Mesendoderm (in vitro differentiated cells): ENCODE measurements at regions not wholly inside any gene's neighbourhood (a gene's known extent, or its start where the extent isn't known, plus 50 kb on each side); places are given as distances from the start of the nearest gene placed in this dataset.
"Not testable (repeated sequence)": the region's sequence is repeated elsewhere in the genome, so short reads cannot be mapped to it uniquely, and the experiment has no call there.

Source experiments
- DNase-seq: peaks from one replicate; pipeline ENCODE4 v3.0.0; 2013
- H2AK5ac ChIP-seq: 2 replicates; pipeline ENCODE4 v1.6.1; 2013; ENCODE audit warnings: low read length, inconsistent platforms
- H2BK120ac ChIP-seq: 2 replicates; pipeline ENCODE4 v1.6.1; 2013; ENCODE audit warnings: low read depth, mild to moderate bottlenecking, low read length, moderate library complexity, mixed read lengths
- H2BK15ac ChIP-seq: replicated peaks from 2 replicates; pipeline ENCODE4 v1.6.1; 2013; ENCODE audit warnings: low read depth, mild to moderate bottlenecking, moderate library complexity
- H2BK5ac ChIP-seq: 2 replicates; pipeline ENCODE4 v1.6.1; 2013; ENCODE audit warnings: low read length, inconsistent platforms
- H3K18ac ChIP-seq: 2 replicates; pipeline ENCODE4 v1.6.1; 2013; ENCODE audit warnings: mild to moderate bottlenecking, low read length, mixed read lengths
- H3K23ac ChIP-seq: one replicate; pipeline ENCODE4 v1.6.1; 2013; ENCODE audit warnings: low read length
- H3K27ac ChIP-seq: 2 replicates; pipeline ENCODE4 v1.5.1; 2013; ENCODE audit warnings: low read depth, mild to moderate bottlenecking, inconsistent platforms, low read length, moderate library complexity
- H3K27me3 ChIP-seq: 2 replicates; pipeline ENCODE4 v1.6.1; 2013; ENCODE audit warnings: low read length, control low read depth, mild to moderate bottlenecking, inconsistent platforms; ENCODE audit not compliant: insufficient read depth, poor library complexity
- H3K36me3 ChIP-seq: 2 replicates; pipeline ENCODE4 v1.6.1; 2013; ENCODE audit warnings: low read length, inconsistent platforms; ENCODE audit not compliant: control insufficient read depth, insufficient read depth
- H3K4ac ChIP-seq: one replicate; pipeline ENCODE4 v1.6.1; 2013; ENCODE audit warnings: low read depth, mild to moderate bottlenecking, low read length, moderate library complexity
- H3K4me1 ChIP-seq: 2 replicates; pipeline ENCODE4 v1.6.1; 2013; ENCODE audit warnings: low read depth, low read length, inconsistent platforms; ENCODE audit not compliant: control insufficient read depth
- H3K4me2 ChIP-seq: 2 replicates; pipeline ENCODE4 v1.6.1; 2013; ENCODE audit warnings: low read length
- H3K4me3 ChIP-seq: 2 replicates; pipeline ENCODE4 v1.5.1; 2013; ENCODE audit warnings: mild to moderate bottlenecking, low read length
- H3K56ac ChIP-seq: one replicate; pipeline ENCODE4 v1.6.1; 2013; ENCODE audit warnings: low read length
- H3K79me1 ChIP-seq: 2 replicates; pipeline ENCODE4 v1.6.1; 2013; ENCODE audit warnings: low read length, inconsistent platforms
- H3K79me2 ChIP-seq: 2 replicates; pipeline ENCODE4 v1.6.1; 2013; ENCODE audit warnings: mild to moderate bottlenecking, low read length; ENCODE audit not compliant: control insufficient read depth, insufficient read depth
- H3K9ac ChIP-seq: 2 replicates; pipeline ENCODE4 v1.6.1; 2013; ENCODE audit warnings: low read length, inconsistent platforms
- H4K5ac ChIP-seq: one replicate; pipeline ENCODE4 v1.6.1; 2013; ENCODE audit warnings: low read length
- H4K8ac ChIP-seq: one replicate; pipeline ENCODE4 v1.6.1; 2013; ENCODE audit warnings: low read depth, mild to moderate bottlenecking, control low read depth, low read length, moderate library complexity
- WGBS: extraction: QIAGEN DNeasy Blood & Tissue Kit; methylation state at CpG from one replicate; pipeline ENCODE4 v1.1.7; 2013; ENCODE audit warnings: low lambda C conversion rate, missing lambda C conversion rate; ENCODE audit not compliant: insufficient coverage; ENCODE audit errors: extremely low coverage; 5-methylcytosine and 5-hydroxymethylcytosine counted together

GRCh38 chr16:26396511-26397235 lies 670.1 kb upstream of the C16orf82 start:
- H4K8ac ChIP-seq = no peak overlapping the region

DNA sequence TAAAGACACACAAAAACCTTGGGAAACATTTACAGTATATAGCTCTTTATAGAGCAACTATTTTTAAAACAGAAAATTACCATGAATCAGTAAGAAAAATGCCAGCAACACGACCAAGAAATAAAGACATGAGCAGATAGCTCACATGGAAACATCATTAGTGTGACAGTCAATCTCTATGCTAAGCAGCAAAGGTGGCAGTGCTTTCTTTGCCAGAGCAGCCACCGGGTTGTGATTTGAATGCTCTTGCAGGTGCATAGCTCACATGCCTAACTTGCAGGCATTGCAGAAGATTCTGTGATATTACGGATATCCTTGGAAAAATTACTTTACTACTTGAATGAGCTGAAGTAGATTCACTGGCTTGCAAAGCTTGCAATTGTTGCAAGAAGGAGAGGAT lies 652.9 kb upstream of the C16orf82 start:
- Histone ChIP-seq H3K4me2 (no peak overlapping the region), H3K36me3 (no peaks in the 10 kb centered on the region), H2BK120ac (no peak overlapping the region), H2BK15ac (no peak overlapping the region), H4K5ac (no peak overlapping the region), H3K23ac (no peak overlapping the region), H2BK5ac (no peak overlapping the region), H3K9ac (no peak overlapping the region), H3K18ac (no peak overlapping the region), H3K4me1 (no peaks in the 10 kb centered on the region), H3K4ac (no peak overlapping the region), H2AK5ac (no peak overlapping the region), H3K27me3 (no peaks in the 10 kb centered on the region), H3K79me1 (no peaks in the 10 kb centered on the region), H3K79me2 (no peaks in the 10 kb centered on the region), H3K4me3 (no peak overlapping the region), H3K56ac (no peak overlapping the region), H3K27ac (no peak overlapping the region), H4K8ac (no peak overlapping the region)
- no CpG with 5 or more reads among the region's 3 CpGs for WGBS
- DNase-seq = no peak

More at GRCh38 chr16:26396511-26397235, 670.1 kb upstream of the C16orf82 start:
- H2AK5ac ChIP-seq = no peak overlapping the region
- H3K23ac ChIP-seq = no peak overlapping the region
- no peak overlapping the region for H3K4me3 ChIP-seq
- no CpG with 5 or more reads among the region's 3 CpGs for WGBS
- H2BK15ac ChIP-seq = no peak overlapping the region
- no peak overlapping the region for H3K4ac ChIP-seq
- H3K79me1 ChIP-seq = no peaks in the 10 kb centered on the region
- H3K36me3 ChIP-seq = no peaks in the 10 kb centered on the region
- H3K56ac ChIP-seq = no peak overlapping the region
- peak; percentile 42 for DNase-seq
- no peak overlapping the region for H3K4me2 ChIP-seq
- H4K5ac ChIP-seq = no peak overlapping the region
- no peak overlapping the region for H2BK5ac ChIP-seq
- no peaks in the 10 kb centered on the region for H3K27me3 ChIP-seq
- H3K18ac ChIP-seq = no peak overlapping the region
- no peak overlapping the region for H2BK120ac ChIP-seq
- H3K79me2 ChIP-seq = no peaks in the 10 kb centered on the region
- no peak overlapping the region for H3K9ac ChIP-seq
- H3K27ac ChIP-seq = no peak overlapping the region
- no peaks in the 10 kb centered on the region for H3K4me1 ChIP-seq

GRCh38 chr16:26419458-26419857 lies 647.3 kb upstream of the C16orf82 start:
- not testable (repeated sequence) for H2BK5ac ChIP-seq, H3K9ac ChIP-seq, H2BK15ac ChIP-seq, H2BK120ac ChIP-seq, H3K27me3 ChIP-seq, H3K4me2 ChIP-seq, H3K79me2 ChIP-seq, H3K4ac ChIP-seq, H3K4me3 ChIP-seq, H4K8ac ChIP-seq, H3K18ac ChIP-seq, H3K56ac ChIP-seq, H3K79me1 ChIP-seq, H3K27ac ChIP-seq, H3K23ac ChIP-seq, H2AK5ac ChIP-seq, H3K36me3 ChIP-seq, H4K5ac ChIP-seq, H3K4me1 ChIP-seq
- peak; percentile 22 for DNase-seq
- whole genome bisulfite sequencing = no CpG with 5 or more reads among the region's 8 CpGs

- Histone ChIP-seq H3K79me1 (no peaks in the 10 kb centered on the region), H3K36me3 (no peaks in the 10 kb centered on the region), H3K27me3 (no peaks in the 10 kb centered on the region), H2BK120ac (no peak overlapping the region), H3K4ac (no peak overlapping the region), H4K5ac (no peak overlapping the region), H3K4me2 (no peak overlapping the region), H3K4me3 (no peak overlapping the region), H3K4me1 (no peaks in the 10 kb centered on the region), H3K79me2 (no peaks in the 10 kb centered on the region), H2AK5ac (no peak overlapping the region), H3K27ac (no peak overlapping the region), H2BK5ac (no peak overlapping the region), H3K18ac (no peak overlapping the region), H3K56ac (no peak overlapping the region), H3K23ac (no peak overlapping the region), H4K8ac (no peak overlapping the region), H2BK15ac (no peak overlapping the region), H3K9ac (no peak overlapping the region)
- whole genome bisulfite sequencing = no CpG with 5 or more reads among the region's 2 CpGs
- DNase-seq = no peak
Observed at GRCh38 chr16:26430618-26431017, 636.1 kb upstream of the C16orf82 start.

DNA sequence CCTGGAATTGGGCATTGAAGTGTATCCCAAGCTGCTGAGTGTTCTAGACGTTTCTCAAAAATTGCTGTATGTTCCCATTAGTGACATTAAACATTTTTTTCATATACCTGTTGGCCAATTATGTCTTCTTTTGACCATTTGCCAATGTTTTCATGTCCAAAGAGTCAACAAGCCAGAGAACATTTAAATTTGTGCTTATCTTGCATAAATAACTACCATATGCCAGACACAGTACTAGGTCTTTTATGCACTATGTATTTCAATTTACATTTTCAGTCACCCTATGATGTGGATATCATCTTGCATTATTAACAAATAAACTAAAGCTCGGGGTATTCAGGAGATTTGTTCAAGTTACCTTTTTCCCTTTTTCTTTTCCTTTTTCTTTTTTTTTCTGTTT lies 632.9 kb upstream of the C16orf82 start:
- Histone ChIP-seq H3K4me1 (no peaks in the 10 kb centered on the region), H3K79me1 (no peaks in the 10 kb centered on the region), H3K23ac (no peak overlapping the region), H3K56ac (no peak overlapping the region), H2BK120ac (no peak overlapping the region), H3K4me3 (no peak overlapping the region), H2BK5ac (no peak overlapping the region), H3K9ac (no peak overlapping the region), H3K27me3 (no peaks in the 10 kb centered on the region), H2AK5ac (no peak overlapping the region), H3K27ac (no peak overlapping the region), H2BK15ac (no peak overlapping the region), H3K18ac (no peak overlapping the region), H3K4me2 (no peak overlapping the region), H4K5ac (no peak overlapping the region), H4K8ac (no peak overlapping the region), H3K36me3 (no peaks in the 10 kb centered on the region), H3K4ac (no peak overlapping the region), H3K79me2 (no peaks in the 10 kb centered on the region)
- no peak for DNase-seq
- no CpG with 5 or more reads among the region's 2 CpGs for WGBS

DNA sequence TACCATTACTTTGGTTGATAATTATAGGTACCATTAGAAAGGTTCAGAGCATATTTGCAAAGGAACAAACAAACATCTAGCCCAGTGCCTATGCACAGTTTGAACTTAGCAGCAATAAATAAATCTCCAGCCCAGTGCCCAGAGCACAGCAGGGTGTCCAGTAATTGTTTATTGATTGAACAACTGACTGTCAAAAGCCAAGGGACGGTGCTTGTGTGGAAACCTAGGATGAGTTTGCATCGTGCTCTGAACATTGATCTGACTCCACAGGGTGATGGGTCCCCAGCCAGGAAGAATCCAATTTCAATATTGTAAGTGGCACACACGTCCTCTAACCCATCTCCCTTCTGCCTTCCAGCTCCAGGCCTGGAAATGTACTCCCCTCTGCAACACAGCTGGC lies 625.5 kb upstream of the C16orf82 start:
- Histone ChIP-seq H3K36me3 (no peaks in the 10 kb centered on the region), H4K8ac (no peak overlapping the region), H3K9ac (no peak overlapping the region), H3K4ac (no peak overlapping the region), H4K5ac (no peak overlapping the region), H2AK5ac (no peak overlapping the region), H3K56ac (no peak overlapping the region), H3K27me3 (no peaks in the 10 kb centered on the region), H3K79me1 (no peaks in the 10 kb centered on the region), H2BK5ac (no peak overlapping the region), H3K27ac (no peak overlapping the region), H3K18ac (no peak overlapping the region), H3K4me3 (no peak overlapping the region), H3K4me2 (no peak overlapping the region), H3K23ac (no peak overlapping the region), H2BK15ac (no peak overlapping the region), H2BK120ac (no peak overlapping the region), H3K4me1 (peaks cover 2% of the 10 kb centered on the region), H3K79me2 (no peaks in the 10 kb centered on the region)
- DNase-seq = no peak
- WGBS = no CpG with 5 or more reads among the region's 3 CpGs
